HG03175 (cell line): ENCODE measurements at regions not wholly inside any gene's neighbourhood (a gene's known extent, or its start where the extent isn't known, plus 50 kb on each side); places are given as distances from the start of the nearest gene placed in this dataset.

ENCODE experiments used
- ATAC-seq: cut with Tn5 transposase; IDR thresholded peaks from one replicate; pipeline ENCODE4 v1.9.1; 2021; ENCODE audit warnings: mild to moderate bottlenecking, moderate library complexity; ENCODE audit not compliant: unreplicated experiment

DNA sequence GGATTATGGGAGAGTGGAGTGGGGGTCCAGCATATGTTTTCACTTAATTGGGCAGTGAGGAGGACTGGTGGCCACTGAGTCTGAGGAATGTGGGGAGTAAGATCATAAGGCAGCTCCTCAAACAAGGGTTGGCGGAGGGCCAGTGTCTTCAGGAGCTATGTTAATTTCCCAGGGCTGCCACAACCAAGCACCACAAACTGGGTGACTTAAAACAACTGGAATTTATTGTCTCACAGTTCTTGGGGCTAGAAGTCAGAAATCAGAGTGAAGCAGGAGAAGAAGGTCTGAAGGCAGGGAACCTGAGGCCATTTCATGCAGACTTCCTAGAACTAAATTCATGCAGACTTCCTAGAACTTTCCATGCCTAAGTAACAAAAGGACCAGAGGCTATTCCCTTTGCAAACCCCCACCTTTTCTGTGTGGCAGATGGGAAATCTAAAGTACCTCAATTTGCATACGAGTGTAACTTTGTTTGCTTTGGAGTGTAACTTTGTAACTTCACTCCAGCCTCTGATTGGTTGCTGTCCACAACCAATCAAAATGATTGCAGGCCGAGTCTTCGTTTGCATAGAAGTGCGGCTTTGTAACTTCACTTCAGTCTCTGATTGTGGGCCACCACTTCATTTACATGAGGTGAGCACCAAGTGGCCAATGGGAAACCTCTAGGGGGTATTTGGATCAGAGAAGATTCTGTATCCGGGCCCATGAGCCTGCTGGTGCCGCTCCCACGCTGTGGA, 50.5 kb upstream of the ZBED5 start:
- no peak for ATAC-seq
